GM21737 (cell line): ENCODE measurements at regions not wholly inside any gene's neighbourhood (a gene's known extent, or its start where the extent isn't known, plus 50 kb on each side); places are given as distances from the start of the nearest gene placed in this dataset.

Experiments used
- ATAC-seq: cut with Tn5 transposase; IDR thresholded peaks from one replicate; pipeline ENCODE4 v1.9.1; 2021; ENCODE audit warnings: mild to moderate bottlenecking, moderate library complexity; ENCODE audit not compliant: unreplicated experiment

DNA sequence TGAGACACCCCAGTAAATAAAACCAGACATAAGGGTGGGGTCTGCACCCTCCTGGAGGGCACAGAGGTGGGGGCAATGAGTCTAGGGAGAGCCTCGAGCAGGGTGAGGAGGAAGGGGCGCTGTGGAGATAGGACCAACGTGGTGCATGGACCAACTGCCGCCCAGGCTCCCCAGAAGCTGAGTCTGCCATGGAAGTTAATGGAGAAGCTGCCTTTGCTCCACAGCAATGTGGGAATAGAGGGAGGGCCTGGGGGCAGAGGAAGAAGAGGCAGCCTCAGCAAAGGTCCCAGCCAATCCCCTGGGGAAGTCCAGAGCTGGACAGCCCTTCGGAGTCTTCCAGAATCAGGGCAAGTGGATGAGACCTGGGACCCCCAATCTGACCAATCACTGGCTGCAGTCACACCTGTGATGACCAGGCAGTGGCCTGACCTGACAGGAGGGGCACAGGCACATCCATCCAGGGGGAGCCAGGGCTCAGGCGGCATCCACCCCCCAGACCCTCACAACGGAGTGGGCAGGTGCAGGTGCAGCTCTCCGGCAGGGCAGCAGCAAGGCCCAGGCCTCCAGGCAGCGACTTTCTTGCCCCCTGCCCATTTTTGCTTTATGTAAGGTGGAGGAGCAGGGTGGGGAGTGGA lies 242.2 kb upstream of the PPP2R2D start:
- no peak for ATAC-seq

DNA sequence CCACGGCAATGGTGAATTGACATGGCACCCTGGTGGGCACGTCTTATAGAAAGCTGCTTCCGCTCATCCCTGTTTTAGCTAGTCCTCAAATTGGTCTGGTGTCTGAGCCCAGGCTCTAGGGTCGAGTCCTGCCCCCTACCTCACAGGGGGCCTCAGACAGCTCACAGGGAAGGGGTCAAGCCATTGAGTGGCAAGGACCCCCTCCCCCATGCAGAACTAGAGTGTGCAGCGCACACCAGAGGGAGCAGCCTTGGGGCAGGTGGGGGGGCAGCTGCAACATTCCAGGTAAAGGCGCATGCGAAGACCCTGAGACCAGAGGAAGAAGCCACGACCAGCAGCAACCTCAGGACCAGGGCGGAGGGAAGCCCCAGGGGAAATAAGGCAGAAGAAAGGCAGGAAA lies 240.4 kb upstream of the PPP2R2D start:
- no peak for ATAC-seq

GRCh38 chr10:131662851-131663250 lies 238.0 kb upstream of the PPP2R2D start:
- ATAC-seq: no peak

DNA sequence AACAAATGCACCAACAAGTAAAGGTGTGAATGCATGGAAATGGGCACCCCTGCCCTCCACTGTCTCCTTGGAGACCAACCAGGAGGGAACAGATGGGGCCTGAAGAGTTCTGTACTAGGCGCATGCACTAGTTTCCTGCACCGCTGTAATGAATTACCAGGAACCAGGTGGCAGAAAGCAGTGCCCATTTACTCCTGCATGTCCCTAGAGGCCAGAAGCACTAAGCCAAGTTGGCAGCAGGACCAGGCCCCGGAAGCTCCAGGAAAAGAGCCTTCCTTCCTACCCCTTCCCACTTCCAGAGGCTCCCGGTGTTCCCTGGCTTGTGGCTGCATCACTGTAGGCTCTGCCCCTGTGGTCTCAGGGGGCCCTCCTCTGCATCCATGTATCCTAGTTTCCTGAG lies 237.5 kb upstream of the PPP2R2D start:
- ATAC-seq: no peak

DNA sequence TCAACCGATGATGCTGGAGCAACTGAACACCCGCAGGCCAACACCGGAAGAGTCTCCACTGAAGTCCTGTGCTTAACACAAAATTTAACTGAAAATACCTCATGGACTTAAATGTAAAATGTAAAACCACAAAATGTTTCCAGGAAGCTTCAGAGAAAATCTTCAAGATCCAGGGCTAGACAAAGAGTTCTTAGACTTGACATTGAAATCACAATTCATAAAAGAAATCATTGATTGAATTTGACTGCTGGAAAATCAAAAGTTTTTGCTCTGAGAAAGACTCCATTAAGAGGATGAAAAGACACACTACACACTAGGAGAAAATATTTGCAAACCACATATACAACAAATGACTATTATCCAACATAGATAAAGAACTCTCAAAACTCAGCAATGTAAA lies 234.7 kb upstream of the PPP2R2D start:
- ATAC-seq: no peak

- ATAC-seq: no peak
These were observed 233.8 kb upstream of the PPP2R2D start for GRCh38 chr10:131667047-131667446.

GRCh38 chr10:131667561-131667960 lies 233.2 kb upstream of the PPP2R2D start:
- ATAC-seq: no peak

GRCh38 chr10:131668903-131669302 lies 231.9 kb upstream of the PPP2R2D start:
- ATAC-seq: no peak

DNA sequence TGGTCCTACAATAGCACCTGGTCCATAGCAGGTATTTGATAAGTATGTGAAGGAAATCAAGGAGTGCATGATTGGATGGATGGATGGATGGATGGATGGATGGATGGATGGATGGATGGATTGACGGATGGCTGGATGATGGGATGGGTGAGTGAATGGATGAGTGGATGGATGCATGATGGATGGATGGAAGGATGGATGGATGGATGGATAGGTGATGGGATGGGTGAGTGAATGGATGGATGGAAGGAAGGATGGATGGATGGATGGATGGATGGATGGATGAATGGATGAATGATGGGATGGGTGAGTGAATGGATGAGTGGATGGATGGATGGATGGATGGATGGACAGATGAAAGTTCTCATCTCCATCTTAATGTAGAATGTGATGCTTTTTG lies 231.0 kb upstream of the PPP2R2D start:
- ATAC-seq: no peak

DNA sequence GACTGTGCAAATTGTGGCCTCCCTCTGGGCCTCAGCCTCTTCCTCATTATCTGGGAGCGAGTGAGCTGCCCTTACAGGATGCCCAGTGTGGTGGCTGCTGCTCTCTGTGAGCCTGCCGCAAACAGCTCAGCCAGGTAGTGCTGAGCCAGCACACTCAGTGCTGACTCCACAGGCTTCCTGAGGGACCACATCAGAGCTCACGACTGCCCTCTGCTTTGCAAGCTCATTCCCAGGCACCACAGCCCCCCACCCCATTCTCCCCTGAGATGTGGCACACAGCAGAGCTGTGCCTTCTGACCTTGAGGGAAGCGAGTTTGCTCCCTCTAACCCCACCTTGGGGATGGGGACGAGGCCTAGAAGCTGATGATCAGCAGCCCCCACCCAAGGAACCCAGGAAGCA lies 230.5 kb upstream of the PPP2R2D start:
- ATAC-seq: no peak

GRCh38 chr10:131673396-131673795 lies 227.4 kb upstream of the PPP2R2D start:
- ATAC-seq: no peak

DNA sequence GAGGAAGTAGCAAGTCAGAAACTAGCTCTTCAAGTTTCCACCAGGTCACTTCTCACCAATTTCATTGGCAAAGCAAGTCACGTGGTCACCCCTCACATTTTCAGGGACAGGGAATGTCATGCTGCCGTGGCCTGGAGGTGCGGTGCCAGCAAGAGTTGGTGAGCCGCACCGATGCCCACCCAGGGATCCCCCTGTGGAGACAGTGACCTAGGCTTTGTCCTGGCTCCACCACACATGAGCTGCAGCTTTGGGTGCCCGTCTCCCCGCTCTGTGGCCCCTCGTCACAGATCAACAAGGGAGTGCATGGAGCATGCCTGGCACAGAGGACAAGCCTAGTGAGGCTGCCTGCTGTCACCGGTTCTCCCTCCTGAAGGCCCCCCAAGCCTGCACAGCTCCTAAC lies 226.7 kb upstream of the PPP2R2D start:
- ATAC-seq: no peak

DNA sequence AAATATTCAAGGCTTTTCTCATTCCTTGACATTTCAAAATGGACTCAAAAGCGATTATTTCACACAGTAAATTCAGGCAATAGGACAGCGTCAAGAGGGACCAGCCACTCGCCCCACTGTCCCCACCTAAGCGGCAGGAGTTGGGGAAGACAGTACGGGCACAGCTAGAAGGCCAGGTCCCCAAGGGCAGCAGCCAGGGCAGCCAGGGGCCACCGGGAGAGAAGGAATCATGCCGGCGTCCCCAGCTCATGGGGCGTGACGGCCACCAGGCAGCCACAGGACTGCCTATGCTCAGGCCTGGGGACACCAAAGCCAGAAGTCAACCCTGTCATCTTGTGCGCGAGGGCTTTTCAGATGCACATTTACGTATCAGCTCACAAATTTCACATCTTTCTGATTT lies 225.7 kb upstream of the PPP2R2D start:
- no peak for ATAC-seq

- ATAC-seq: no peak
These were observed 224.6 kb upstream of the PPP2R2D start for GRCh38 chr10:131676046-131676799.

GRCh38 chr10:131676800-131677421 lies 223.9 kb upstream of the PPP2R2D start:
- no peak for ATAC-seq

- ATAC-seq: no peak
These were observed 223.1 kb upstream of the PPP2R2D start for GRCh38 chr10:131677671-131678070.

- ATAC-seq: no peak
These were observed 222.6 kb upstream of the PPP2R2D start for GRCh38 chr10:131678171-131678570.

- no peak for ATAC-seq
These were observed 222.2 kb upstream of the PPP2R2D start for GRCh38 chr10:131678613-131679012.

DNA sequence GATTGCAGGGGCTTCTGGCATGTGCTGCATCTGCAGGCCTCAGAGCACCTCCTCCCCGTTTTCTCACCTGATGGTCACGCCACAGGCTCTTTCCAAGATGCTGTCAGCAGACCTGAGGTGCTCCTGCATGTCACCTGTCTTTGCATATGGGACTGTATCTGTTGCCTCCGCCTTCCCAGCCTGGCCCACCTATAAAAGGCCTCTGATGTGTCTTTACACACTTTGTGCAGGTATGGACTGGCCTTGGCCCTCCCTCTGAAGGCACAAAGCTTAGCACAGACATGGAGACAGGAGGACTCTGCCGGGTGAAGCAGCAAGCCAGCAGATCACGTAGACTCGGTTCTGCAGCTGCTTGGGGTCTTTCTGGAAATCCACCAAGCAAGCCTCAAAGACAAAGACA lies 220.9 kb upstream of the PPP2R2D start:
- ATAC-seq: no peak

DNA sequence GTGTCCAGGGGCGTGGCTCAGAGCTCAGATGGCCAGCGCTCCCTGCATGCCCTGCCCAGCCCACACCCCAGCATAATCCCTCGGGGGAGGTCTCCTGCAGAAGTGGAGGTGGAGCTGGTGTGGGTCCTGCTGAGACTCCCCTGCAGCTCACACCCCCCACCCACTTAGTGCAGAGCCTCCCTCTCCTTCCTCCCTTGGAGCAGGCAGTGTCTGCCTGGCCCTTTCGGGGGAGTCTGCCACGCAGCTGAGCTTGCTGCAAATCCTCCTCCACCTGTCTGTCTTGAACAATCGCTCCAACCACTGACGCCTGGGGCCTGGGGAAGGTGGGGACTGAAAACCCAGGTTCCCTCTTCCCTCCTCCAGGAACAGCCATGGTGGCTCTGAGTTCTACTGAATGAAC lies 219.7 kb upstream of the PPP2R2D start:
- no peak for ATAC-seq

DNA sequence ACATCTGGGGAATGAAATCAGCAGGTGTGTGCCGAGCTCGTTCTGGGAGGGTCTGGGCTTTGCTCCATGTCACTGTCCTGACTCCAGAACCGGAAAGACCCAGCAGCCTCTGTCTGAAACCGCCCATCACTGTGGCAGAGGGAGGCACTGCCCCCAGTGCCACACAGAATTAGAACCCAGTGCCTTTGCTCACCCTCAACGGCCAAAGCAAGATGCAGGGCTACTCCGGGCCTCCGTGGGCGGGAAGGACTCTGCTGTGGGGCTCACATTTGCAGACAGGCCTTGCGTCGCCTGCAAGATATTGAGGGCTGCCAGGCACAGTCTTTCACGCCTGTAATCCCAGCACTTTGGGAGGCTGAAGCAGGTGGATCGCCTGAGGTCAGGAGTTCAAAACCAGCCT lies 219.2 kb upstream of the PPP2R2D start:
- no peak for ATAC-seq

DNA sequence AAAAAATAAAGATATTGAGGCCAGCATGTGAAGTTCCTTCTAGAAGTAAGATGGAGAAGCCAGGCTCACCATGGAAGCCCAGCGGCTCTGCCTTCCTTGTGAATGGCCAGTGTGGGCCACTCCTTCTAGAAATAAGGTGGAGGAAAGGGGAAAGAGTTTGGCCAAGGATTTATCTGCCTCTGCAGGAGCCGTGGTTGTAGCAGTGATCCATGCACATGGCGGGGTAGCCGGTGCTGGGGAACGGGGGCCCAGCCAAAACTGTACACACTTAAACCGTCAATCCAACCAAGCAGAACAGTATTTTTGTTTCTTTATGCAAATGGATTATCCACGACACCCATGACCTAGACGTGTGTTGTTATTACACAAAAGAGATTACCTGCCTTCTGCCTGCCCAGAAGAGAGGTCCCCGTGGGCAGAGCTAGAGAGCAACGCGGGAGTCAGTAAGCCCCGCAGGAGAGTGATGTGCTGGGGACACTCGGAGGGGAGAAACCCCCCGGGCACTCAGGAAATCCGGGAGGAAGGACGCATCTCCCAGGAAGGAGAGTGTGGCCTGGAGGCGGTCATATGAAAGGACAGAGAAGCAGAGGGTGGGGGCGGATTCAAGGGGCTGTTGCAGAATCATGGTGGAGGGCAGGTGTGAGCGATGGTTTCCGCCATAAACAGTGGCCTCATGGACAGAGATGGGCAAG lies 218.4 kb upstream of the PPP2R2D start:
- ATAC-seq: no peak
